ENCODE measurements at regions not wholly inside any gene's neighbourhood (a gene's known extent, or its start where the extent isn't known, plus 50 kb on each side); places are given as distances from the start of the nearest gene placed in this dataset.

GRCh38 chr16:86072328-86073102, 173.6 kb downstream of the IRF8 start:
- no peak overlapping the region for H3K4me3 ChIP-seq
- no peaks in the 10 kb centered on the region for H3K36me3 ChIP-seq (ENCODE audit: low read depth, missing control alignments)
- intact Hi-C loops (cut with DNase I; ENCODE audit: low total_unique reads), result loop anchor here (5.0 kb wide), 1 partner anchor 445 kb away; no protein-coding TSS in a partner anchor
- 57 to 61% methylated on average over 21 of the region's 21 CpGs for WGBS, 2 donors
- no peak overlapping the region for H3K27ac ChIP-seq
- peak; percentile 83 for DNase-seq
- no peaks in the 10 kb centered on the region for H3K27me3 ChIP-seq
- H3K9me3 ChIP-seq, result no peaks in the 10 kb centered on the region
- TF ChIP-seq, protein P1, sequence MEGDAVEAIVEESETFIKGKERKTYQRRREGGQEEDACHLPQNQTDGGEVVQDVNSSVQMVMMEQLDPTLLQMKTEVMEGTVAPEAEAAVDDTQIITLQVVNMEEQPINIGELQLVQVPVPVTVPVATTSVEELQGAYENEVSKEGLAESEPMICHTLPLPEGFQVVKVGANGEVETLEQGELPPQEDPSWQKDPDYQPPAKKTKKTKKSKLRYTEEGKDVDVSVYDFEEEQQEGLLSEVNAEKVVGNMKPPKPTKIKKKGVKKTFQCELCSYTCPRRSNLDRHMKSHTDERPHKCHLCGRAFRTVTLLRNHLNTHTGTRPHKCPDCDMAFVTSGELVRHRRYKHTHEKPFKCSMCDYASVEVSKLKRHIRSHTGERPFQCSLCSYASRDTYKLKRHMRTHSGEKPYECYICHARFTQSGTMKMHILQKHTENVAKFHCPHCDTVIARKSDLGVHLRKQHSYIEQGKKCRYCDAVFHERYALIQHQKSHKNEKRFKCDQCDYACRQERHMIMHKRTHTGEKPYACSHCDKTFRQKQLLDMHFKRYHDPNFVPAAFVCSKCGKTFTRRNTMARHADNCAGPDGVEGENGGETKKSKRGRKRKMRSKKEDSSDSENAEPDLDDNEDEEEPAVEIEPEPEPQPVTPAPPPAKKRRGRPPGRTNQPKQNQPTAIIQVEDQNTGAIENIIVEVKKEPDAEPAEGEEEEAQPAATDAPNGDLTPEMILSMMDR (IDR thresholded peaks at IDR 0.05), result peak; percentile 47 to 80 (median 79)
- TF ChIP-seq POLR2A (IDR thresholded peaks at IDR 0.05), result no peak
- no peaks in the 10 kb centered on the region for H3K4me1 ChIP-seq

- Histone ChIP-seq H3K4me1 (no peaks in the 10 kb centered on the region), H3K9me3 (no peaks in the 10 kb centered on the region), H3K27ac (no peak overlapping the region), H3K27me3 (no peaks in the 10 kb centered on the region), H3K36me3 (ENCODE audit: low read depth, missing control alignments) (no peaks in the 10 kb centered on the region), H3K4me3 (no peak overlapping the region)
- 65 to 68% methylated on average over 10 to 11 of the region's 11 CpGs for WGBS, 2 donors
- intact Hi-C loops (cut with DNase I; ENCODE audit: low total_unique reads), result loop anchor here (5.0 kb wide), 1 partner anchor 444 kb away; no protein-coding TSS in a partner anchor
- no peak for TF ChIP-seq POLR2A (IDR thresholded peaks at IDR 0.05)
- TF ChIP-seq, protein P1 (IDR thresholded peaks at IDR 0.05), result peak in 1 of 3 experiments; percentile 4
- no peak for DNase-seq
Measured at GRCh38 chr16:86073103-86073625, 174.2 kb downstream of the IRF8 start.

DNA sequence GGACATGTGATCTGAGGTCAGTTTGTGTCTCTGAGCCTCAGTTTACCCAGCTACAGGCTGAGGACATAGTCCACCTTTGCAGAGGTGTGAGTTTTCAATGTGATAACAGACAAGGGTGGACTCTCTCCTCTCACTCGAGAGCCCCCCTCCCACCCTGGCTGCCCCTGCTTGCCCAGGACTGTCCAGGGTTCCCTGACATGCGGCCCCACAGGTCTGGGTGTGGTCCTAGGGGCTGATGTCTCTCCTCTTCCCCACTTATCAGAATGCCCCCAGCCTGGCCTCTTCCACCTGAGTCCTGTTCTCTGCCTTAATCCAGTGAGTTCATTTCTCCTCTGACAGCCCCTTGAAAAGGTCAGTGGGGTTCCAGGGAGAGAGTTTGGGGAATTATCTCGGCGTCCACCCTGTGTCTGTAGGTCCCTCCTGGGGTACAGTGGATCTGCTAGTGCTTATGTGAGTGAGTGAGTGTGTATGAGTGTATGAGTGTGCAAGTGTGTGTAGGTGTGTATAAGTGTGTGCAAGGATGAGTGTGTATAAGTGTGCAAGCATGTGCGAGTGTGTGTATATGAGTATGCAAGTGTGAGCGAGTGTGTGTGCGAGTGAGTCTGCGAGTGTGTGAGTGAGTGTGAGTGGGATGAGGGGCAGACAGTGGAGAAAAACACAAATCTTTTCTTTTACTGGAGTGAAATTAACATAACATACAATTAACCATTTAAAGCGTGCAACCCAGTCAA, 175.0 kb downstream of the IRF8 start:
- Histone ChIP-seq H3K27me3 (no peaks in the 10 kb centered on the region), H3K36me3 (ENCODE audit: low read depth, missing control alignments) (no peaks in the 10 kb centered on the region), H3K4me3 (no peak overlapping the region), H3K9me3 (no peaks in the 10 kb centered on the region), H3K4me1 (no peaks in the 10 kb centered on the region), H3K27ac (no peak overlapping the region)
- intact Hi-C loops (cut with DNase I; ENCODE audit: low total_unique reads), result loop anchor here (5.0 kb wide), 1 partner anchor 443 kb away; no protein-coding TSS in a partner anchor
- TF ChIP-seq POLR2A (IDR thresholded peaks at IDR 0.05), result no peak
- TF ChIP-seq, protein P1 (IDR thresholded peaks at IDR 0.05), result no peak
- 87 to 89% methylated on average over 9 of the region's 9 CpGs for WGBS, 2 donors
- no peak for DNase-seq

- Histone ChIP-seq H3K9me3 (no peaks in the 10 kb centered on the region), H3K36me3 (ENCODE audit: low read depth, missing control alignments) (no peaks in the 10 kb centered on the region), H3K27ac (no peak overlapping the region), H3K4me3 (no peak overlapping the region), H3K4me1 (no peaks in the 10 kb centered on the region), H3K27me3 (no peaks in the 10 kb centered on the region)
- WGBS, 2 donors, result 76 to 93% methylated on average over 11 to 20 of the region's 20 CpGs
- TF ChIP-seq, protein P1 (IDR thresholded peaks at IDR 0.05), result no peak
- TF ChIP-seq POLR2A (IDR thresholded peaks at IDR 0.05), result no peak
- no peak for DNase-seq
- intact Hi-C loops (cut with DNase I; ENCODE audit: low total_unique reads), result loop anchor here (5.0 kb wide), 1 partner anchor 442 kb away; no protein-coding TSS in a partner anchor
Measured at GRCh38 chr16:86074651-86075487, 175.9 kb downstream of the IRF8 start.

All from testis (tissue), 2 donors.